ENCODE measurements at regions not wholly inside any gene's neighbourhood (a gene's known extent, or its start where the extent isn't known, plus 50 kb on each side); places are given as distances from the start of the nearest gene placed in this dataset.

GRCh38 chr2:59737299-59737698, 816.2 kb downstream of the BCL11A start:
- Histone ChIP-seq H3K36me3 (ENCODE audit: insufficient read depth, low read length) (no peaks in the 10 kb centered on the region), H4K20me1 (ENCODE audit: insufficient read depth) (no peaks in the 10 kb centered on the region), H2AFZ (ENCODE audit: low read depth, low read length) (no peak overlapping the region), H3K79me2 (replicated peaks; ENCODE audit: insufficient read depth, low read length) (no peaks in the 10 kb centered on the region), H3K9me3 (ENCODE audit: low read length) (no peaks in the 10 kb centered on the region), H3F3A (ENCODE audit: insufficient read depth, low read length, poor library complexity, severe bottlenecking) (no peaks in the 10 kb centered on the region), H3K4me3 (ENCODE audit: low read length) (no peak overlapping the region), H3K9me2 (ENCODE audit: insufficient read depth, low read length) (peaks cover 3% of the 10 kb centered on the region), H3K27ac (ENCODE audit: low read length) (no peak overlapping the region), H3K9ac (ENCODE audit: low read length) (no peak overlapping the region), H3K4me2 (ENCODE audit: low read length) (no peak overlapping the region), H3K27me3 (ENCODE audit: insufficient read depth, low read depth, low read length) (no peaks in the 10 kb centered on the region)
- TF ChIP-seq MXI1 (conservative IDR thresholded peaks at IDR 0.05; ENCODE audit: poor library complexity, severe bottlenecking) = no peak
- no peak for TF ChIP-seq SMC3 (conservative IDR thresholded peaks at IDR 0.05; ENCODE audit: poor library complexity)
- TF ChIP-seq EP300 (conservative IDR thresholded peaks at IDR 0.05; ENCODE audit: poor library complexity, severe bottlenecking) = no peak
- TF ChIP-seq CTCF (IDR thresholded peaks at IDR 0.05; ENCODE audit: poor library complexity, severe bottlenecking) = no peak
- no peak for TF ChIP-seq REST (IDR thresholded peaks at IDR 0.05; ENCODE audit: borderline replicate concordance)
- TF ChIP-seq RAD21 (conservative IDR thresholded peaks at IDR 0.05) = no peak
- TF ChIP-seq POLR2AphosphoS5 (IDR thresholded peaks at IDR 0.05) = no peak
- no peak for TF ChIP-seq EZH2 (IDR thresholded peaks at IDR 0.05; ENCODE audit: borderline replicate concordance, insufficient read depth, low read length, poor library complexity, severe bottlenecking)
- no peak for TF ChIP-seq TAF1 (IDR thresholded peaks at IDR 0.05; ENCODE audit: low read depth)

GRCh38 chr2:59734743-59735142, 818.7 kb downstream of the BCL11A start:
- no peak overlapping the region for H3K4me2 ChIP-seq (ENCODE audit: low read length)
- H3K9me3 ChIP-seq (ENCODE audit: low read length) = no peaks in the 10 kb centered on the region
- H3K9me2 ChIP-seq (ENCODE audit: insufficient read depth, low read length) = peaks cover 3% of the 10 kb centered on the region
- H3K79me2 ChIP-seq (replicated peaks; ENCODE audit: insufficient read depth, low read length) = no peaks in the 10 kb centered on the region
- no peak overlapping the region for H3K4me3 ChIP-seq (ENCODE audit: low read length)
- no peak overlapping the region for H2AFZ ChIP-seq (ENCODE audit: low read depth, low read length)
- H3K27me3 ChIP-seq (ENCODE audit: insufficient read depth, low read depth, low read length) = no peaks in the 10 kb centered on the region
- H3K9ac ChIP-seq (ENCODE audit: low read length) = no peak overlapping the region
- no peak overlapping the region for H3K27ac ChIP-seq (ENCODE audit: low read length)
- TF ChIP-seq REST (IDR thresholded peaks at IDR 0.05; ENCODE audit: borderline replicate concordance) (no peak), CTCF (IDR thresholded peaks at IDR 0.05; ENCODE audit: poor library complexity, severe bottlenecking) (no peak), EZH2 (IDR thresholded peaks at IDR 0.05; ENCODE audit: borderline replicate concordance, insufficient read depth, low read length, poor library complexity, severe bottlenecking) (no peak), MXI1 (conservative IDR thresholded peaks at IDR 0.05; ENCODE audit: poor library complexity, severe bottlenecking) (no peak), EP300 (conservative IDR thresholded peaks at IDR 0.05; ENCODE audit: poor library complexity, severe bottlenecking) (no peak), TAF1 (IDR thresholded peaks at IDR 0.05; ENCODE audit: low read depth) (no peak), RAD21 (conservative IDR thresholded peaks at IDR 0.05) (no peak), SMC3 (conservative IDR thresholded peaks at IDR 0.05; ENCODE audit: poor library complexity) (no peak), POLR2AphosphoS5 (IDR thresholded peaks at IDR 0.05) (no peak)
- H3K36me3 ChIP-seq (ENCODE audit: insufficient read depth, low read length) = no peaks in the 10 kb centered on the region
- H4K20me1 ChIP-seq (ENCODE audit: insufficient read depth) = no peaks in the 10 kb centered on the region
- no peaks in the 10 kb centered on the region for H3F3A ChIP-seq (ENCODE audit: insufficient read depth, low read length, poor library complexity, severe bottlenecking)
